ENCODE measurements at regions not wholly inside any gene's neighbourhood (a gene's known extent, or its start where the extent isn't known, plus 50 kb on each side); places are given as distances from the start of the nearest gene placed in this dataset.

DNA sequence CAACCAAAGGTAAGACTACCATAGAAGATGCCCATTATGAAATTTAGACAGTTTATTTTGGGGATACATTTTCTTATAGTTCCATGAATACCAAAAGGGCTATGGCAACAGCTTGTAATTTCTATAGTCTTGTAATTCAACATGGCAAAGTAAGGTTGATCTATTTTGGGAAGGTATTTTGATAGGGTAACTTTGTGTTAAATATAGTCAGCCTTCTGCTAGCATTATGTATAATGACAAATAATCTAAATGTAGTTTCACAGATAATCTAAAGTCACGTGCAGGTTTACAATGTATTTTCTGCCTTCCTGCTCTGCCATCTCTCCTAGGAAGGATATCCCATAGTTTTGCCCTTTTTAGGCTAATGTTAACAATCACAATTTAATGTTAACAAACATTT, 85.9 kb upstream of the DPH5 start:
- ATAC-seq (no peak), DNase-seq (no peak)
- Mint-ChIP-seq H3K27me3 (no peaks in the 10 kb centered on the region), H3K4me1 (peaks cover 32 to 85% (median 74%) of the 10 kb centered on the region in 7 donors), H3K4me3 (peak overlapping the region; percentile 32 to 85 (median 78)), H3K36me3 (peaks cover 0 to 52% (median 3%) of the 10 kb centered on the region in 5 donors), H3K9me3 (peaks cover 0 to 22% (median 5%) of the 10 kb centered on the region in 11 donors), H3K27ac (peak overlapping the region; percentile 95 to 100 (median 99))
- ChIA-PET POLR2A (interaction anchor here (0.8 to 3.0 kb wide), 15 partner anchors 10 to 186 kb away, joined by 3 to 77 read pairs (median 5); partner anchors contain the start of gene S1PR1), CTCF (interaction anchor here (0.6 to 1.3 kb wide), 4 partner anchors 10 to 189 kb away, joined by 3 to 6 read pairs (median 4); no protein-coding TSS in a partner anchor)
- H3K4me1 ChIP-seq (ENCODE audit: control insufficient read depth in 2 of 2, insufficient read depth in 2 of 2, low read length in 2 of 2): peaks cover 23 to 43% of the 10 kb centered on the region in 2 donors
- H3K9me3 ChIP-seq (ENCODE audit: control insufficient read depth in 2 of 3, low read length in 3 of 3): no peaks in the 10 kb centered on the region
- H3K36me3 ChIP-seq (ENCODE audit: control insufficient read depth in 2 of 3, insufficient read depth in 3 of 3, low read length in 3 of 3): no peaks in the 10 kb centered on the region
- H3K4me3 ChIP-seq (ENCODE audit: low read length): peak overlapping the region; percentile 15
- intact Hi-C loops (cut with micrococcal nuclease): loop anchor here in 1 of 2 donors (5.0 kb wide), 1 partner anchor 669 kb away; no protein-coding TSS in a partner anchor
- H3K27me3 ChIP-seq (ENCODE audit: control insufficient read depth in 2 of 2, insufficient read depth in 2 of 2, low read length in 2 of 2): no peaks in the 10 kb centered on the region
- H3K27ac ChIP-seq (ENCODE audit: low read depth, low read length): peak overlapping the region; percentile 84

DNA sequence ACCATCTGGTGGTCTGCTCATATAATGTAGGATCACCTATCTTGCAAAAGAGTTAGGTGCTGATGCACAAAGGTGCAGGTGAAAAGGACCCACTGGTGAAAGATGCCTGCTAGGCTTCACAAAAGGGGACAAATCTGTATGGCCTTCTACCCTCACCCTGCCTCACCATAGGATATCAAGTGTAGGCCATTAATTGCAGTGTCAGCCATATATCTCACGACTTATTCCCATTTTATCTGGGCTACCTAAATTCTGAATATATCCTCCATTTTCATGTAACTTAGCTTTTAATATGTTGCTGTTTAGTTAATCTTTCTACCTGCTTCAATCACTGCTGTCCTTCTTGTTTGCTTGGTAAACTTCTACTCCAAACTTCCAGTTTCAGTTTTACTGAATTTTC, 84.2 kb upstream of the DPH5 start:
- POLR2A ChIA-PET: interaction anchor here (1.0 to 3.2 kb wide), 12 partner anchors 9 to 195 kb away, joined by 3 to 17 read pairs (median 4); partner anchors contain the start of gene S1PR1
- Histone ChIP-seq H3K9me3 (ENCODE audit: control insufficient read depth in 2 of 3, low read length in 3 of 3) (no peaks in the 10 kb centered on the region), H3K36me3 (ENCODE audit: control insufficient read depth in 2 of 3, insufficient read depth in 3 of 3, low read length in 3 of 3) (no peaks in the 10 kb centered on the region), H3K27ac (ENCODE audit: low read depth, low read length) (no peak overlapping the region), H3K4me1 (ENCODE audit: control insufficient read depth in 2 of 2, insufficient read depth in 2 of 2, low read length in 2 of 2) (peaks cover 23 to 43% of the 10 kb centered on the region in 2 donors), H3K4me3 (ENCODE audit: low read length) (no peak overlapping the region), H3K27me3 (ENCODE audit: control insufficient read depth in 2 of 2, insufficient read depth in 2 of 2, low read length in 2 of 2) (no peaks in the 10 kb centered on the region)
- intact Hi-C loops (cut with micrococcal nuclease): loop anchor here in 1 of 2 donors (5.0 kb wide), 1 partner anchor 667 kb away; no protein-coding TSS in a partner anchor
- H3K4me3 Mint-ChIP-seq: peak overlapping the region in 7 of 10 donors; percentile 36 to 83 (median 59)
- H3K27ac Mint-ChIP-seq: peak overlapping the region; percentile 95 to 100 (median 99)
- H3K9me3 Mint-ChIP-seq: peaks cover 0 to 22% (median 5%) of the 10 kb centered on the region in 11 donors
- H3K27me3 Mint-ChIP-seq: no peaks in the 10 kb centered on the region
- CTCF ChIA-PET: interaction anchor here (0.9 to 1.3 kb wide), 2 partner anchors 179 to 200 kb away, joined by 3 to 5 read pairs; no protein-coding TSS in a partner anchor
- H3K36me3 Mint-ChIP-seq: peaks cover 0 to 47% (median 3%) of the 10 kb centered on the region in 5 donors
- no peak for ATAC-seq
- H3K4me1 Mint-ChIP-seq: peaks cover 32 to 80% (median 68%) of the 10 kb centered on the region in 7 donors
- DNase-seq: no peak

DNA sequence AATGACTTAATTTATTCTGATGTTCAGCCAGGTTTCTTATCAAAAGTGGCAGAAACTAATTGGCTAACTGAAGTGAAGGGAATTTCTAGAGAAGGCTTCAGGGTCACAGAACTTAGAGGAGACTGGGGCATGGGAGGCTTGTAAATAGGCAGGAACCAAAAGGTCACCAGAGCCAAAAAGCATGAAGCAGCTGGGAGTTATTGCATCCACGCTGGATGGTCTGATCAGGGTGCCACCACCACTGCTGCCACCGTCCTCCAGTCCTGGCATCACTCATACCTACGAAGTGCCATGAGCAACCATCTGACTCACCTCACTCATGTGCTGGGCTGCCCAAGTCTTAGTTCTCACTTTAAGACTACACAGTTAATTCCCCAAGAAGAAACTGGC, 82.5 kb upstream of the DPH5 start:
- CTCF ChIA-PET: interaction anchor here (0.9 kb wide), 1 partner anchor 134 kb away, joined by 3 read pairs; no protein-coding TSS in a partner anchor
- ATAC-seq: no peak

DNA sequence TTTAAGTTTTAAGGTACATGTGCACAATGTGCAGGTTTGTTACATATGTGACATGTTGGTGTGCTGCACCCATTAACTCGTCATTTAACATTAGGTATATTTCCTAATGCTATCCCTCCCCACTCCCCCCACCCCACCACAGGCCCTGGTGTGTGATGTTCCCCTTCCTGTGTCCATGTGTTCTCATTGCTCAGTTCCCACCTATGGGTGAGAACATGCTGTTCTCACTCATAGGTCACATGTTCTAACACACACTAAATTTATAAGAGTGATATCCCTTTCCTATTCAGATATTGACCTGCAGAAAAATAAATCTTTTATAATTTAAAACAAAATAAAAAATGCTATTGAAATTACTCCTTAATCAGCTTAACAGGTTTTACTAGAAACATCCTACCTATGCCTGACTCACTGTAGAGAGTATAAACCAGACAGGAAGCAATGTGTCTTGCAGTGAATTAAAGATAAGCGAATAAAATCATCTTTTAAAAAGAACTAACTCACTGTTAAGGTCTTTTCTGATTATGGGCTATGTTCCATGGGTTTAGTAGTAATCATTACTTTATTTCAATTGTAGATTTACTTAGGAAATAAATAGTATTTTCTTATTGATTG, 82.0 kb upstream of the DPH5 start:
- no peaks in the 10 kb centered on the region for H3K36me3 ChIP-seq (ENCODE audit: control insufficient read depth in 2 of 3, insufficient read depth in 3 of 3, low read length in 3 of 3)
- H3K4me1 Mint-ChIP-seq: peaks cover 30 to 65% (median 56%) of the 10 kb centered on the region in 7 donors
- intact Hi-C loops (cut with micrococcal nuclease): no loop called here
- H3K27me3 ChIP-seq (ENCODE audit: control insufficient read depth in 2 of 2, insufficient read depth in 2 of 2, low read length in 2 of 2): no peaks in the 10 kb centered on the region
- no peak overlapping the region for H3K4me3 ChIP-seq (ENCODE audit: low read length)
- H3K36me3 Mint-ChIP-seq: peaks cover 0 to 34% (median 3%) of the 10 kb centered on the region in 5 donors
- H3K9me3 Mint-ChIP-seq: peaks cover 0 to 19% (median 3%) of the 10 kb centered on the region in 11 donors
- peak overlapping the region in 8 of 9 donors; percentile 41 to 99 (median 82) for H3K27ac Mint-ChIP-seq
- H3K9me3 ChIP-seq (ENCODE audit: control insufficient read depth in 2 of 3, low read length in 3 of 3): no peaks in the 10 kb centered on the region
- ChIA-PET POLR2A (interaction anchor here (1.4 to 3.2 kb wide), 4 partner anchors 9 to 146 kb away, joined by 3 to 17 read pairs (median 8); partner anchors contain the start of gene S1PR1), CTCF (interaction anchor here (0.9 kb wide), 1 partner anchor 134 kb away, joined by 3 read pairs; no protein-coding TSS in a partner anchor)
- H3K4me1 ChIP-seq (ENCODE audit: control insufficient read depth in 2 of 2, insufficient read depth in 2 of 2, low read length in 2 of 2): peaks cover 21 to 41% of the 10 kb centered on the region in 2 donors
- ATAC-seq: no peak
- no peak overlapping the region for H3K27ac ChIP-seq (ENCODE audit: low read depth, low read length)
- peak in 1 of 9 donors; percentile 21 for DNase-seq
- H3K27me3 Mint-ChIP-seq: no peaks in the 10 kb centered on the region
- peak overlapping the region in 1 of 10 donors; percentile 19 for H3K4me3 Mint-ChIP-seq

More for the DNA sequence above, 82.5 kb upstream of the DPH5 start:
- H3K4me1 ChIP-seq (ENCODE audit: control insufficient read depth in 2 of 2, insufficient read depth in 2 of 2, low read length in 2 of 2): peaks cover 23 to 43% of the 10 kb centered on the region in 2 donors
- peak overlapping the region in 3 of 10 donors; percentile 6 to 19 (median 11) for H3K4me3 Mint-ChIP-seq
- no peaks in the 10 kb centered on the region for H3K9me3 ChIP-seq (ENCODE audit: control insufficient read depth in 2 of 3, low read length in 3 of 3)
- no peak overlapping the region for H3K27ac ChIP-seq (ENCODE audit: low read depth, low read length)
- H3K4me3 ChIP-seq (ENCODE audit: low read length): no peak overlapping the region
- H3K36me3 Mint-ChIP-seq: peaks cover 0 to 35% (median 3%) of the 10 kb centered on the region in 5 donors
- H3K9me3 Mint-ChIP-seq: peaks cover 0 to 19% (median 3%) of the 10 kb centered on the region in 11 donors
- intact Hi-C loops (cut with micrococcal nuclease): no loop called here
- H3K27me3 Mint-ChIP-seq: no peaks in the 10 kb centered on the region
- H3K4me1 Mint-ChIP-seq: peaks cover 32 to 70% (median 61%) of the 10 kb centered on the region in 7 donors
- H3K27ac Mint-ChIP-seq: peak overlapping the region in 8 of 9 donors; percentile 41 to 99 (median 82)
- POLR2A ChIA-PET: interaction anchor here (1.4 to 3.2 kb wide), 4 partner anchors 9 to 146 kb away, joined by 3 to 17 read pairs (median 8); partner anchors contain the start of gene S1PR1
- no peaks in the 10 kb centered on the region for H3K27me3 ChIP-seq (ENCODE audit: control insufficient read depth in 2 of 2, insufficient read depth in 2 of 2, low read length in 2 of 2)
- no peaks in the 10 kb centered on the region for H3K36me3 ChIP-seq (ENCODE audit: control insufficient read depth in 2 of 3, insufficient read depth in 3 of 3, low read length in 3 of 3)
- DNase-seq: no peak

DNA sequence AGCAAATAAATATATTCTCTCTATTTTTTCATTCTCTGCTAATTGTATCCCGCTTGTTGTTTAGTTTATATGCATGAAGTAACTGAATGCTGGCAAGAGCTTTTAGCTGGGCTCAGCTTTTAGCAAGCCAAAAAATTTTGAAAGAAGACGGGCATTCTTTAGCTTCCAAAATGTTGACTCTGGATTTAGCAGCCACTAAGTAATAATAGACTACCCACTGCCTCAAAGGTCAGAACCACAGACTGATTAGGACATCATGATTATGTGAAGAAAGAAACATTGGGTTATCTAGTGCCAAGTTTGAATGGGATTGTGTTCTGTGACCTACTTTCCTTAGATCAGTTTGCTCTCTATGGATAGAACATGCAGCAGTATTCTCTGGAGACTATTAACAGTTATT, 80.3 kb upstream of the DPH5 start:
- Mint-ChIP-seq H3K36me3 (peaks cover 0 to 31% (median 0%) of the 10 kb centered on the region in 5 donors), H3K9me3 (peaks cover 0 to 18% (median 3%) of the 10 kb centered on the region in 11 donors), H3K27me3 (no peaks in the 10 kb centered on the region), H3K27ac (no peak overlapping the region), H3K4me1 (peaks cover 17 to 52% (median 39%) of the 10 kb centered on the region in 7 donors), H3K4me3 (no peak overlapping the region)
- no peaks in the 10 kb centered on the region for H3K27me3 ChIP-seq (ENCODE audit: control insufficient read depth in 2 of 2, insufficient read depth in 2 of 2, low read length in 2 of 2)
- no peak for DNase-seq
- H3K4me1 ChIP-seq (ENCODE audit: control insufficient read depth in 2 of 2, insufficient read depth in 2 of 2, low read length in 2 of 2): peaks cover 8 to 28% of the 10 kb centered on the region in 2 donors
- H3K27ac ChIP-seq (ENCODE audit: low read depth, low read length): no peak overlapping the region
- ATAC-seq: no peak
- ChIA-PET POLR2A (no interaction called here), CTCF (interaction anchor here (0.8 kb wide), 1 partner anchor 27 kb away, joined by 4 read pairs; no protein-coding TSS in a partner anchor)
- no peak overlapping the region for H3K4me3 ChIP-seq (ENCODE audit: low read length)
- H3K36me3 ChIP-seq (ENCODE audit: control insufficient read depth in 2 of 3, insufficient read depth in 3 of 3, low read length in 3 of 3): no peaks in the 10 kb centered on the region
- intact Hi-C loops (cut with micrococcal nuclease): no loop called here
- H3K9me3 ChIP-seq (ENCODE audit: control insufficient read depth in 2 of 3, low read length in 3 of 3): no peaks in the 10 kb centered on the region

DNA sequence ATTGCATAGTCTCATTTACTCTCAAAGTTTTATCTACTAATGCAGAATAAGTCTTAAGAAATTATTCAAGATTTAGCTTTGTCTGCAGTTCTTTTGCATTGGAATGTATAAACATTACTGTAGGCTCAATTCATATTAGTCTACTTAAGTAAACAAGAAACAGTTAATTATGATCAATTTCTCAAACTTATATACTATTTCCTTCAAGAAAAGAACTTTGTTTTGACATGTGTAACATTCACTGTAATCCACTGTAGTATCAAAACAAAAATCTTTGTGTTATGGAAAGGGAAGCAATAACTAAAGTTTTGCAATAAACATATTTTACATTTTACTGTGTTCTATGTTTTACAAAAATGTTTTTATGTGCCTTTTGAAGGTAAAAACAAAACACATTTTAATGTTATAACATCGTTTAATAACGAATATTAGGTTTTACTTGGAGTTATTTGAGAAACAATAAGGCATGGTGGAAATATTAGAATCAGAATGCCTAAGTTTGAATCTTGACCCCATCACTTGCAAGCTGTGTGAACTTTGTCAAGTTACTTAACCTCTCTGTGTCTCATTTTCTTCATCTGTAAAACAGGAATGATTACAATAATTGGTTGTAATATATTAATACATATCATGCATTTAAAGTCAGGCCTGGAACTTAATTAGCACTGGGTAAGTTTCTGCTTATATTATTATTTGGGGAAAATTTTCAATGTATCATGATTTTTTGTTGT, 77.0 kb upstream of the DPH5 start:
- peaks cover 0 to 19% (median 12%) of the 10 kb centered on the region in 7 donors for H3K4me1 Mint-ChIP-seq
- Histone ChIP-seq H3K27me3 (ENCODE audit: control insufficient read depth in 2 of 2, insufficient read depth in 2 of 2, low read length in 2 of 2) (no peaks in the 10 kb centered on the region), H3K9me3 (ENCODE audit: control insufficient read depth in 2 of 3, low read length in 3 of 3) (no peaks in the 10 kb centered on the region), H3K4me1 (ENCODE audit: control insufficient read depth in 2 of 2, insufficient read depth in 2 of 2, low read length in 2 of 2) (no peaks in the 10 kb centered on the region), H3K27ac (ENCODE audit: low read depth, low read length) (no peak overlapping the region), H3K4me3 (ENCODE audit: low read length) (no peak overlapping the region), H3K36me3 (ENCODE audit: control insufficient read depth in 2 of 3, insufficient read depth in 3 of 3, low read length in 3 of 3) (no peaks in the 10 kb centered on the region)
- H3K4me3 Mint-ChIP-seq: no peak overlapping the region
- ChIA-PET CTCF (no interaction called here), POLR2A (interaction anchor here (0.6 to 1.8 kb wide), 5 partner anchors 10 to 851 kb away, joined by 3 to 6 read pairs (median 3); no protein-coding TSS in a partner anchor)
- no peak for DNase-seq
- intact Hi-C loops (cut with micrococcal nuclease): loop anchor here in 1 of 2 donors (2.0 to 5.0 kb wide), 2 partner anchors 20 to 35 kb away; no protein-coding TSS in a partner anchor
- no peaks in the 10 kb centered on the region for H3K27me3 Mint-ChIP-seq
- H3K9me3 Mint-ChIP-seq: peaks cover 0 to 8% (median 0%) of the 10 kb centered on the region in 11 donors
- H3K27ac Mint-ChIP-seq: no peak overlapping the region
- ATAC-seq: no peak
- H3K36me3 Mint-ChIP-seq: peaks cover 0 to 18% (median 0%) of the 10 kb centered on the region in 5 donors

All from naive thymus-derived CD4-positive, alpha-beta T cell (primary cell).